GM19238 (cell line): ENCODE measurements at regions not wholly inside any gene's neighbourhood (a gene's known extent, or its start where the extent isn't known, plus 50 kb on each side); places are given as distances from the start of the nearest gene placed in this dataset.

Source experiments
- DNase-seq: peaks from one replicate; pipeline ENCODE4 v3.0.0; 2011; ENCODE audit warnings: low spot score; ENCODE audit not compliant: insufficient read length

DNA sequence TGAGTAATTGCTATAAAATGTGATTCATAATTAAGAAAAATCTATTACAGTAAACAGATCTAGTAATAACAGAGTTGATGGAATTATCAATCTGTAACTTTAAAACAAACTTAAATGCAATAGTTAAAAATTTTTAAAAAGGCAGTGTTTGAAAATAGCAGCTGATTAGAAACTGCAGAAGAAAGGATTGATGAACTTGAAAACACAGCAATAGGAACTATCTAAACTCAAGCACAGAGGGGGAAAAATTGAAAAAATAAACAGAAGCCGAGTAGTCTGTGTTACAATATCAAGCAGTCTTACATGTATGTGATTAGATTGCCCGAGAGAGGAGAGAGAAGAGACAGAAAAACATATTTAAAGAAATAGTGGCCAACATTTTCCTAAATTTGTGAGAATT lies 569.0 kb upstream of the B3GALT2 start:
- no peak for DNase-seq

DNA sequence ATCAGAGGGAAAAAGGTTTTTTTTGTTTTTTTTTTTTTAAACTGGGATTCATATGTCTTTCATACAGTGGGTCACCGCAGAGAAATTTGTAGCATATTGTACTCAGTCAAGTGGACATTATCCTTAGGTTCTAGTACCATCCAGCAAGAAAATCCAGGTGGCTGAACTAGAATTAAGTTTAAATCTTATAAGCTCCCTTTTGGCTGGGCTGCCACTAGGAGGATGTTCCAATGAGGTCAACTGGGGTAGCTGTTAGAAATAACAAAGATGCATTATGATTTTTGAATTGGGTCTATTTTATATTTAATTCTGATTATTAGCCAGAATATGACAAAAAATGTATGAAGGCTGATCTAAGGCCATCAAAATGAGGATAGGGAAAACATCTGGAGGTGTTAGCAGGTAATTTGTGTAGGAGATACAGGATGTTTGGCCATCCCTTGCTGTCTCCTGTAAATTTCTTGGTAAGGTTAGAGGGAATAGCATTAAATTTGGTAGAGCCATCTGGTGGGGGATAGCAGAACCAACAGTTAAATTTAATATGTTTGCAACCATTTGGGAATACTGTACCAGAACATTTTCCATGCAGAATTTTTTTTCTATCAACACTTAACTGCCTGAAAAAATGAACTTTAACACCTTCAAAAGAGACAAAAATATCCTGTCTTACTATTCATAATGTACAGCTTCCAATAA lies 568.5 kb upstream of the B3GALT2 start:
- DNase-seq: no peak

DNA sequence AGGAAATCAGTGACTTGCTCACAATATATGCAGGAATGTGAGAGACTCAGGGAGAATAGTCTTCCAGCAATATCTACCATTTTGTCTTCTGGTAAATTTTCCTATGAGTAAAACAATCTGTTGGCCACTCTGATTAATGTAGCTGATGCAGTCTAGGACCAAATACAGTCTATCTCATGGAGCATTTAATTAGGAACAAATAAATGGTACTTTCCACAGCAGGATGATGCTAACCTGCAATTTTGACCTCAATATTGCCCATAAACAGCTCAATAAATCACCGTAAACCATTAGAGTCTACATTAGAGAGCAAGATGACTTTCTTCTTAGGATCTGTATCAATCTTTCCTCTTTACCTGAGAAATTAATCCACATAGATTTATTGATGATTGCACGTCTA lies 567.7 kb upstream of the B3GALT2 start:
- no peak for DNase-seq

DNA sequence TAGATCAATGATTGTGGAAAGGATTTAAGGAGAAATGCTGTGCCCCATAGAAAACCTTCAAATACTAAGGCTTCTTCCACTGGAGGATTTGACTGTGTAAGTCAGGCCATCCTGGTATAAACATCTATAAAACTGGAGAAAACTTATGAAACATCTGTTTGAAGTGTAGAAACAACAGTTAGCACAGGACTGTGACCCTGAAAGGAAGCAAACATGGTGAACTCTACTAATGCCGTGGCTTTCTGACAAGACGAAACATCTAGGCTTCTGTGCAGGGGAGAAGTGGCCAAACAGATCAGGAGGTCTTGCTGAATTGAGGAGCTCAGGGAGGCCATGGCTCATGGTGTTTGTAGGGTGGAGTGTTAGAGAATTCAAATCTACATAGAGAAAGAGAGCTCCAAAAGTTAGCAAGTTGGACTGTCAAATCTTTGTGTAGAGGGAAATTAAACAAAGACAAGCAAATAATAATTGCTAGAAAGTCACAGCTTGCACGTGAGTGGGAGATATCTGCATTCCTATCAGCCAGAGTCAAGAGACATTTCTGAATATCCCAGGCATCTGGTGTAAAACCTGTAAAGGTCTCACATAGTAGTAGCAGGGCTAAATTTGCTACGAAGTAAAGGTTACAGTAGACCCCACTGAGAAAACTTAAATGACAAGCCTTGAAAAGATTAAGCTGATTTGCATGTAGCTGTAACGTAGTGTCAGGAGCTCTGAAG lies 566.8 kb upstream of the B3GALT2 start:
- no peak for DNase-seq

DNA sequence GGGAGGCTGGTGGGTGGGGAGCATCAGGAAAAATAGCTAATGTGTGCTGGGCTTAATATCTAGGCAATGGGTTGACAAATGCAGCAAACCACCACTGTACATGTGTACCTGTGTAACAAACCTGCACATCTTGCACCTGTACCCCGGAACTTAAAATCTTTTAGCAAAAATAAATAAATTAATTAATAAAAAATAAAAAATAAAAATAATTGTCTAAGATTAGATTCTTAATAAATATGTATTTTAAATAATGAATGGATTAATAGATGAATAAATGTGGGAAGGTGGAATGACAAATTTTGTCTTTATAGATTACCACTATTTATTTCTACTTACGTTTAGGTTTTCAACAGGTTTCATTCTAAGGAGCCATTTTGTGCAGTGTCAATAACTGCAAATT lies 563.5 kb upstream of the B3GALT2 start:
- DNase-seq: no peak

DNA sequence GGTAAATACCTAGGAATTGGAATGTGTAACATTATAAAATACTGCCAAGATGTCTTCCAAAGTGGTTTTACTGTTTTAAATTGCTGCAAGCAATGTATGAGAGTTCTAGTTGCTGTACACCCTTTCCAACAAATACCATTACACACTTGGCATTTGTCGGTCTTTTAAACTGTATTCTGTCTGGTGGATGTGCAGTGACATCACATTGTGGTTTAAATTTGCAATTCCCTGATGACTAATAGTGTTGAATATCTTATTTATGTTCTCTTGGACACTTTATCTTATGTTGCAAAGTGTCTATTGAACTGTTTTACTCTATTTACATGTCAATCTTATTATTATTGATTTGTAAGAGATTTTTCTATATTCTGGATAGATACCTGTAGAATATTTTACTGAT lies 561.2 kb upstream of the B3GALT2 start:
- no peak for DNase-seq

DNA sequence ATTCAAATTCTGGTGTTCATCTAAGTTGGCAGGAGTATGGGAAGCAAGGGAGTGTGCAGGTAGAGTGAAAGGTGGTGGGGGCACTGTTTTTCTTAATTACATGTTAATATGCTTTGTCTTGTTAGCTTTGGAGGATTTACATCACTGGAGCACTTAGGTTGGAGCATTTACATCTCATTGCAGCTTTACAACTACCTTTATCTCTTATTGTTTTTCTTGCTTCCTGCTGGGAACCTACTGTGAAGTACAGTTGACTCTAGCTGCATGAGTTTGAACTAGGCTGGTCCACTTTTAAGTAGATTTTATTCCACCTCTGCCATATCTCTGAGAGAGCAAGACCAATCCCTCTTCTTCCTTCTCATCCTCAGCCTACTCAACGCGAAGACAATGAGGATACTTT lies 554.8 kb upstream of the B3GALT2 start:
- no peak for DNase-seq

DNA sequence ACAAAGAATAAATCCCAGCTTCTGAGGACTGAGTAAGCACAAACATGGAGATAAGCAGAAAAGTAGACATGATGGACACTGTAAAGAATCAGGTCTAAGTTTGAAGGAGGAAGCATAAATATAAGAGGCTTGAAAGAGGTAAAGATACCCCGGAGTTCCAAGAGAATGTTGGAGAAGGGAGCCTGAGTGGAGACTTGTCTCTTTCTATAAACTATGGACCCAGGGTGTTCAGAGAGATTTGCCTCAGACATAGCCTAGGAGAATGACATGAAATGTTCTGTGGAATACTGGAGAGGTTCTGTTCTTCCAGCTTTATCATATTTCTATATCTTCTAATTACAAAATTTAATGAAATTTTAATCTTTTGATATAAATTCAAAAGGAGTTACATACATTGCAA lies 554.3 kb upstream of the B3GALT2 start:
- no peak for DNase-seq

DNA sequence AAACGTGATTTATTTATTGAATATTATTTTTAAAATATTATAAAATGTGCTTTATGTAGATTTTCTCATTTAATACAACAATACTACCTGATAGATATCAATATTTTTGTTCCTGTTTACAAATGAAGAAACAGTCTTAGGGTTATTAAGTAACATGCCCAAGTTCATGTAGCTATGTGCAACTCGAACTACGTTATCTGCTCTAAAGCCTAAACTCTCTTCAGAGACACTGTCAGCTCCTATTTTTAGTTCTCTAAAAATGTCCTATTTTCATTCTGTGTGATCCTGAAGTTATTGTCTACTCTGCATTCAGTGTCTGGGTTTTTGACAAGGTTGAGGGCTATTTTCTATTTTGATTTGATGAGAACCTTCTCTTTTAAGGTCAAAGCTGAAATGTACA lies 550.1 kb upstream of the B3GALT2 start:
- DNase-seq: no peak

DNA sequence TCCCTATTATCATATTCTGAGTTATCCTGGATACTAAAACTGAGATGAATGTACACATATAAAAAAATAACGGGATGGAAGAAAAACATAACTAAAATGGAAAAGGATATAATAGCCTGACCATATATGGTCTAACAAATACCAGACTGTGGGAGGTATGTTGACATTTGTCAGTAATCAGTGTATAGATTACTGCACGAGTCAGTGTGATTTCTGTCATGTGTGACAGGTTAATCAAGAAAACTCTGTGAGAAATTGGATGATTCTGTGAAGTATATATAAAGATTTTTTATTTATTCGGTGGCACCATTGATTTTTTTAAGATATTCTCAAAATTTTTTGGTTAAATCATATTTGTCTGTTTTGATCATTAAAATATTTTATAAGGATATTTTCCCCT lies 547.3 kb upstream of the B3GALT2 start:
- DNase-seq: no peak

DNA sequence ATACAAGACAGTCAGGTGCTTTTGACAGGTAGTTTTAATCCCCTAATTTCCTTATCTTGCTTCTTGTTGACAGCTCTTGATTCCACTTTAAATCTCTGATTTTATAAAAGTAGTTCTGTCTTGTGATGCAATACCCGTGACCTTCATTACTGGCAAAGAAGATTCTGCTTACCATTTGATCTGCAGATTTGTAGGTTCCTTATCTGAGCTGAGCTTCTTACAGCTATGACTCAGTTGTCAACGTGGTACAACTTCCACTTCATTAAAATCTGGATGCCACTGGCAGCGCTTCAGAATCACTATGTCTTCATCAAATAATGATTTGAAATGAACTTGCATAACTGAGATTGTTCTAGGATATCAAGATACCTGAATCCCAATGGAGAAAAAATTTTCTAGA lies 543.6 kb upstream of the B3GALT2 start:
- no peak for DNase-seq

DNA sequence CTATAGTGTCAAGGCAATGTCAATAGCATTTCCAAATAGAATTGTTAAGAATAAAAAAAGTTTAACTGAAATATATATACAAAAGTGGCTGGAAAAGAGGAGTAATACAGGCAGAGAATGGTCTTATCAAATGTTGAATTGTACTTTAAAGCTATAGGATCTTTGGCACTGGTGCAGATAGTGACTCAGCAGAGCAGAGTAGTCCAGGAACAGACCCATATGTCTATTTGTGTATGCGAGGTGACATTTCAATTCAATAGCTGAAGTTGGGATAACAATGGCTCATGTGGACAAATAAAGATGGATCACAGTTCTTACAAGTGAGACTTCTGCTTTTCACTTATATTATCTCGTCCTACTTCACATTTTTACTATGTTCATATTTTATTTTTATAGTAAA lies 543.0 kb upstream of the B3GALT2 start:
- DNase-seq: no peak

DNA sequence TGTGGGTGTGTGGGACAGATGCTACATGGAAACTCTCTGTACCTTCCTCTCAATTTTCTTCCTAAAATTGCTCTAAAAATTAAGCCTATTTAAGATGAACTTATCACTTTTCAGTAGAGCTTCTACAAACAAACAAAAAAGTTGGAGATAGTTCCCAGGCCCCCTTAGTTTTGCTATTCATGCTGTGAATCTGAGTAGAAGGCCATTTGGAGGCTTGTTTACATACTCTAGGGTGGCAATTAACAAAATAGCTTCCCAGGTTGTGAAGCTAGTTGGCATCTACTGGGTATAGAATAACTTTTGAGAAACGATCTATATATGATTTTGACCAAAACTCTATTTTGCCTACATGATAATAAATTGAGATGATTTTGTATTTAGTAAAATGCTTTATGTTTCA lies 541.4 kb upstream of the B3GALT2 start:
- no peak for DNase-seq

DNA sequence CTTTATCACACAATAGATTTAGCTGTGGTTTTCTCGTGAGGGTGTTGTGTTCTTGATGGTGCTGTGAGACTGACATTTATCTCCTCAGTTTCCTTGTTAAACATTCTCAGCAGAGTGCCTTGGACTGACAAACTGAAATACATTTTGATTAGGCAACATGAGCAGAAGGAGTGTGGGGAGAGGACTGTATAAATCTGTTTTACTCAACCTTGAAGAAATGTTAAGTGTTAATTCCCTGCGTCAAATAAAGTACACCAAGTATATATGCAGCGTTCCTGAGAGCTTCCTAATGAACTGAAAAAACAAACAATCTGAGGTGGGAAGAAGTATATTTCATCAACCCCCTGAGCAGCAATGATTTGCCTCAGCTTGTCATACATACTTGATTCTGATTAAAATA lies 540.3 kb upstream of the B3GALT2 start:
- no peak for DNase-seq

DNA sequence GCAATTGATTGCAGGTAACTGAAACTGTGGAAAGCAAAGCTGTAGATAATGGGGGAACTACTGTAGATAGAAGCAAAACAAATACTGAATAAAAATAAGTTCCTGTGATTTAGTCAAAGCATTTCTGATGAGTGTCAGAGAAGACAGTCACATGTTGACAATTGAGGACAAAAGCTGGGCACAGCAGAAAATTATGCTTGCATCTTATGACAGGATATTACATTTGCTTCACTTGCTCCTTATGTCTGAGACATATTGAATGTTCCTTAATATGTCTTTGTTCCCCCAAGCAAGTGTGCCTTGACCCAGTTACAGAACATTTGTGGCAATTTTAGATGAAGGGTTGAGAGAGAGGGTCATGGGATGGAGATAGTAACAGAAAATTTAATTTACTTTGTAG lies 526.0 kb upstream of the B3GALT2 start:
- DNase-seq: no peak

DNA sequence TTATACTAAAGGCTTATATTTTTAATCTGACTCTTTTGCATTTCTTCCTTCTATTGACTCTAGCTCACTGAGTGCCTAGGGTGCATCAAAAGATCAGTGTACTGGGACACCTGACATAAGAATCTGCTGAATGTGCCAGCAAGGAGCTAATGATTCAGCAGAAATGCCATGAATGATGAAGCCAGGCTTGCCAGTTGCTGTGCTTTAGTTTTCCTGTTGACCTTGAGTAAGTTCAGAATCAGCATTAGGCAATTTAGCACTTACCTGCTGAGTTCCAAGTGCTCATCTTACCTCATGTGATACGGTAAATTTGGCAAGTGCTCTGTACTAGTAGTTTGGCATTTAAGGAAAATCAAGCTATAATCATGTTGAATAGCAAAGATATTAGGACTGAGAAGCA lies 523.2 kb upstream of the B3GALT2 start:
- DNase-seq: no peak

DNA sequence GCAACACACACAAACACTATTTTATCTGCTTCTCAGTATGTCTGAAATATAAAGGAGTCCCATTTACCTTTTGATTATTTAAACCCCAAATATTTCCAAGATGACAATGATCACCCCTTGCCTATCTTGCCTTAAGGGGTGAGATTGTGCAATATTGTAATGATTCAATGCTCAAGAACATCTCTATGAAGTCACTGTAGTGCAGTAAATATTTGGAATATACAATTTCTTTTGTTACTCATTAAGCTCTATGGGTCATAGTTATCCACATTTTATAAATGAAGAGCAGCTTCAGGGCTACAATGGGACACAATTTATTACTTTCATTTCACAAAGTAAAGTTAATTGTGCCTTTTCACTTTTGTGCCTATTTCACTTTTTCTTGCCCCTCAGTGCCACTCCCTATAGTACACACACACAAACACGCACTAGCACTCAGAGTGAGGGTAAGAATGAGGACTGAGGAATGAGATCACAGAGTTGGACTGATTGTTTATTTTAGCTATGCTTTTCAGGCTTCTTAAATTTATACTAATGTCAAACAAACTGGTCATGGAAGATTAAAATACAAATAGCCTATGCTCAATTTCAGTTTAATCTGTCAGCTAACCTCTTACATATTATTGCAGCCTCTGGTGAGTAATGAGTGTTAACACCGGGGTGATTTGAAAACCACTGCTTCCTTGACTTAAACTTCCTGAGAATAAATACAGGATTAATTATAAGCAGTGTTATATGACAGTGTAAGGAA lies 521.0 kb upstream of the B3GALT2 start:
- no peak for DNase-seq

DNA sequence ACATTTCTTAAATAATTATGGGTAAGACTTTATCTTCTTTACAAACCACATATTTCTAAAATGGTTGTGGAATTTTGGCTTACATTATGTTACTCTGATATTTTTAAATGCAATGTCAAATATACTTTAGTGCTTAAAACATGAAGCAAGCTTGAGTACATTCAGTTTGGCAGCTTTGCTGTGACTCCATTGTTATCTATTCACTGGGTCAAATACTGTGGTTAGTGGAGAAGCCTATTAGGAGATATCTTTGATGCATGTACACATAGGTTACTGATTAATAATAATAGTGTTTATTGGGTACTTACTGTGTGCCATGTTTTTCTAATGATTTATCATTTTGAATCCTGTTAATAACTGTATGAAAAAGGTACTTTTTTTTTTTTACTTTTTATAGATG lies 520.4 kb upstream of the B3GALT2 start:
- no peak for DNase-seq

DNA sequence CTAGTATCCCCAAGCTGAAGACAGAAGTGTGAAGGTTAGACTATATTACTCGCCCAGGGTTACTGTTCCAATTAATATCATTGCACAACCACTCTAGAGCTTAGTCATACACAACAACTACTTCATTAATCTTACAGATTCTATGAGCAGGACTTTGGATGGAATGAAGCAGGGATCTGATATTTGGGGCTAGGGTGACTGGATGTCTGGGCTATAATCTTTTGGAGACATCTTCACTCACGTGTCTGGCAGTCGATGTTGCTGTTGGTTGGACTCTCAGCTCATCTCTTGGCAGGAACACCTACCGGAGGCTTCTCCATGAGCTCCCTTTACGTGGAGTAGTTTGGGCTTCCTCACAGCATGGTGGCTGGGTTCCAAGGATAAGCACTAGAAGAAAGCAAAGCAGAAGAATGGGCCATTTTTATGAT lies 519.2 kb upstream of the B3GALT2 start:
- DNase-seq: no peak

DNA sequence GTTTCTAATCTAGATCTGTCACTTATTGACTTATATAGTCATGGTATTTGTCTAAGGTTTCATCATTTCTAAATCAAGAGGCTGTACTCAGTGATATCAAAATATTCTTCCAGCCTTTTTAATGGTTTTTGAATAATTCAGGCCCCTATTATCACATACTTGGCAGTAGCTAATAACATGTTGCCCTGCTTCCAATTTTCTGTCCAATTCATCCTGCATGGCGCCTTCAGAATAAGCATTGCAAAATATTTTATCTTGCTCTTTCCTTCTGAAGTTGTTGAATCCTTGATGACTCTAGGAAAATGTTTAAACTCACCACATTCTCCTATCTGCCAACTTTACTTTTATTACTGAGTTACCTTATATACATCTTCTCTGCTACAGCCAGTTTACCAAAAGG lies 517.2 kb upstream of the B3GALT2 start:
- no peak for DNase-seq

DNA sequence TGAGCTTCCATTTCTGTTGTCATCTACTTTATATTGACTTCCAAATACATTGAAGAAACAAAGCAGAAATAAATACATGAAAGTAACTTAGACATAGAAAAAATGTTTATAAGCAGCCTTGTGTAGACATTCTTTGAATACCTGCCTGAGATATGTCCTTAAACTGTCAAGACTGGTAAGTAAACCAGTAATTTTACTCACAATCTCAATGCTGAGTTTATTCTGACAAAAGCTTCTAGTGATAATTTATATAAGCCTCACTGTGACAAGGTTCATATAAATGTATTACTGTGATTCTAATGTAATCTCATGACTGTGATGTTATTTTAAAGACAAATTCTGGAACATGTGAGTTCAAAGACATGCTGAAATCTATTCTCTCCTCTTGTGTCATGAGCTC lies 516.7 kb upstream of the B3GALT2 start:
- DNase-seq: no peak

DNA sequence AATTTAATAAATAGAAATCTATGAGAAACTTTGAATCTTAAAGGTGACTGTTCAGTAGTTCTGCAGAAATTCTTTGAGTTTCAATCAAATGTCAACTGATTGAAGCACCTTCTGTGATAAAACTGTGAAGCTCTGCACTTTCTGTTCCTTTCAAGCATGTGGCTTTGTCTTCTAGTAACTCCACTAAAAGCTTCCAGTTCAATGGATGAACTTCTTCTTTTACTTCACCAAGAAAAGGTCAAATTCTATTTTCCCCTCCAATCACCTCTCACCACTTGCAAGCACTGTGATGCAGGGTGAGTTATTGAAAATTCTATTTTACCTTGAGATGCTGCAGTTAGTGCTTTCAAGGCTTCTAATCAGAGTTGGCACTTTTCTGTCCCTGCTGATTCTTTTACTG lies 515.3 kb upstream of the B3GALT2 start:
- DNase-seq: no peak
